Stomach (tissue), 8 donors: ENCODE measurements at regions not wholly inside any gene's neighbourhood (a gene's known extent, or its start where the extent isn't known, plus 50 kb on each side); places are given as distances from the start of the nearest gene placed in this dataset.

Experiments used
- DNase-seq, 2 donors: peaks; one replicate each; pipeline versions ENCODE4 v3.0.0 to v3.0.0-alpha.2; 2013 to 2019
- H3K27ac ChIP-seq, 5 donors: fragments of 200-600 bp in 4 of 5; sonication (generic) in 4 of 5; one replicate each; pipeline ENCODE4 v1.5.1; 2013 to 2019; ENCODE audit warnings: mild to moderate bottlenecking in 1 of 5, moderate library complexity in 1 of 5
- H3K27me3 ChIP-seq, 3 donors: fragments of 200-600 bp; sonication (generic); one replicate each; pipeline ENCODE4 v1.5.1; 2017 to 2019; ENCODE audit warnings: mixed run types in 1 of 3
- H3K36me3 ChIP-seq, 4 donors: fragments of 200-600 bp; sonication (generic); 1 replicate in 3 of 4; 2 replicates in 1 of 4; pipeline ENCODE4 v1.5.1; 2016 to 2019
- H3K4me1 ChIP-seq, 4 donors: fragments of 200-600 bp; sonication (generic); one replicate each; pipeline ENCODE4 v1.5.1; 2016 to 2019
- H3K4me3 ChIP-seq, 4 donors: fragments of 200-600 bp; sonication (generic) in 3 of 4; one replicate each; pipeline ENCODE4 v1.5.1; 2016 to 2019; ENCODE audit warnings: mild to moderate bottlenecking in 1 of 4
- H3K9me3 ChIP-seq, 4 donors: fragments of 200-600 bp; sonication (generic); one replicate each; pipeline ENCODE4 v1.5.1; 2016 to 2019
- EP300 ChIP-seq: sonication (generic); formaldehyde crosslinking; IDR thresholded peaks from one replicate; pipeline ENCODE4 v1.6.1; 2017; ENCODE audit warnings: antibody characterized with exemption
- POLR2A ChIP-seq, 4 donors: fragments of 450-650 bp; IDR thresholded peaks; one replicate each; pipeline ENCODE4 v1.6.1; 2016; ENCODE audit warnings: antibody characterized with exemption in 4 of 4, control low read depth in 2 of 4, mild to moderate bottlenecking in 1 of 4, moderate library complexity in 1 of 4
- POLR2AphosphoS5 ChIP-seq, 3 donors: sonication (generic); formaldehyde crosslinking; IDR thresholded peaks; one replicate each; pipeline ENCODE4 v1.6.1; 2016; ENCODE audit warnings: antibody characterized with exemption in 3 of 3
- WGBS, 5 donors: extraction: QIAGEN DNeasy Blood & Tissue Kit in 3 of 5; methylation state at CpG; one replicate each; pipeline versions ENCODE4 v1.1.5 to v1.1.7; 2013 to 2018; 5-methylcytosine and 5-hydroxymethylcytosine counted together
- intact Hi-C: fragments of 100-400 bp; cut with DNase I; formaldehyde crosslinking; loops from one replicate; pipeline ENCODE4 v1.15.1; 2023; ENCODE audit warnings: low total_unique reads
- TF ChIP-seq, protein P1 (sequence below), 7 experiments: fragments of 450-650 bp in 4 of 7; fragments of 200-600 bp in 3 of 7; sonication (generic) in 3 of 7; IDR thresholded peaks; one replicate each; pipeline ENCODE4 v1.5.1; 2016 to 2019; ENCODE audit warnings: antibody characterized with exemption in 7 of 7, control low read depth in 2 of 7, mild to moderate bottlenecking in 1 of 7
- donor health status: healthy with polysubstance abuse.
- donor health status: Bipolar disorder and iron deficiency.
- donor health status: healthy.

DNA sequence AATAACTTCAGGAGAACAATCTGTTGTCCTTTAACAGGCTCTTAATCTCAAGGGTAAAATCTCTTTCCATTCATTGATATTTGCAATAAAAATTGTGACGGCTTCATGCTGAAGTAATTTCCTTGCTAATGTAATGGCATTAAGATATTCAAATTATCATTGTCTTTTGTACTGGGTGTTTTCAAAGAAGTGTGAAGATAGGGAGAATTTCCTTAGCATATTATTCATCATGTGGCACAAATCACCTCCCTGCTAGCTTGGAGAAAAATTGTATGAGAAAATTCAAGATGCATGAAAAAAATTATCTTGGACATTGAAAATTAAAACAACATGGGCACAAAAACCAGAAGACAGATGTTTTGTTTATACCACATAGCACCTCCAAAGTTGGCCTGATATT lies 63.6 kb upstream of the ARID2 start:
- H3K27me3 ChIP-seq = no peaks in the 10 kb centered on the region
- H3K27ac ChIP-seq = no peak overlapping the region
- peaks cover 0 to 17% (median 10%) of the 10 kb centered on the region in 4 donors for H3K4me1 ChIP-seq
- no peaks in the 10 kb centered on the region for H3K9me3 ChIP-seq
- 49 to 66% (median 59%) methylated on average over 1 of the region's 1 CpG for WGBS, 5 donors
- DNase-seq = no peak
- H3K36me3 ChIP-seq = no peaks in the 10 kb centered on the region
- H3K4me3 ChIP-seq = no peak overlapping the region
- intact Hi-C loops = no loop called here
- TF ChIP-seq EP300 = no peak

DNA sequence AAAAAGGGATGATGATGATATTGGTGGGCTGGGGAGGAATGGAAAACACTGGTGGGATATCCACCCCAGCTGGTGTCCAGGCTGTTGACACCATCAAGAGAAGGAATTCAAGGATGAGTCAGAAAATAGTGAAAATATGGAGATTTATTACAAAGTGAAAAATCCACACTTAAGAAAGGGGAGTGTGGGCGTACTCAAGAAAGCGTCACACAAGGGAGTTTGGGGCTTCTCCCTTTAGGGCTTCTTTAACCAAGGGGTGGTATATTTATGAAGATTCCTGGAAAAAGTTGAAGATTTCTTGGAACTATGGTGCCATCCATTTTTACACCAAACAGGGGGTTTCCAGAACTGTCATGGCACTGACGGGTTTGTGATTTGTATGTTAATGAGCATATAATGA lies 63.1 kb upstream of the ARID2 start:
- Histone ChIP-seq H3K9me3 (no peaks in the 10 kb centered on the region), H3K27ac (no peak overlapping the region), H3K4me3 (no peak overlapping the region), H3K27me3 (no peaks in the 10 kb centered on the region), H3K4me1 (peaks cover 0 to 21% (median 12%) of the 10 kb centered on the region in 4 donors), H3K36me3 (no peaks in the 10 kb centered on the region)
- no peak for DNase-seq
- 85 to 98% (median 96%) methylated on average over 3 of the region's 3 CpGs for WGBS, 5 donors
- intact Hi-C loops = no loop called here
- TF ChIP-seq POLR2A (IDR thresholded peaks at IDR 0.05) (no peak), EP300 (no peak), POLR2AphosphoS5 (IDR thresholded peaks at IDR 0.05) (no peak)
- TF ChIP-seq, protein P1, sequence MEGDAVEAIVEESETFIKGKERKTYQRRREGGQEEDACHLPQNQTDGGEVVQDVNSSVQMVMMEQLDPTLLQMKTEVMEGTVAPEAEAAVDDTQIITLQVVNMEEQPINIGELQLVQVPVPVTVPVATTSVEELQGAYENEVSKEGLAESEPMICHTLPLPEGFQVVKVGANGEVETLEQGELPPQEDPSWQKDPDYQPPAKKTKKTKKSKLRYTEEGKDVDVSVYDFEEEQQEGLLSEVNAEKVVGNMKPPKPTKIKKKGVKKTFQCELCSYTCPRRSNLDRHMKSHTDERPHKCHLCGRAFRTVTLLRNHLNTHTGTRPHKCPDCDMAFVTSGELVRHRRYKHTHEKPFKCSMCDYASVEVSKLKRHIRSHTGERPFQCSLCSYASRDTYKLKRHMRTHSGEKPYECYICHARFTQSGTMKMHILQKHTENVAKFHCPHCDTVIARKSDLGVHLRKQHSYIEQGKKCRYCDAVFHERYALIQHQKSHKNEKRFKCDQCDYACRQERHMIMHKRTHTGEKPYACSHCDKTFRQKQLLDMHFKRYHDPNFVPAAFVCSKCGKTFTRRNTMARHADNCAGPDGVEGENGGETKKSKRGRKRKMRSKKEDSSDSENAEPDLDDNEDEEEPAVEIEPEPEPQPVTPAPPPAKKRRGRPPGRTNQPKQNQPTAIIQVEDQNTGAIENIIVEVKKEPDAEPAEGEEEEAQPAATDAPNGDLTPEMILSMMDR (IDR thresholded peaks at IDR 0.05) = no peak

DNA sequence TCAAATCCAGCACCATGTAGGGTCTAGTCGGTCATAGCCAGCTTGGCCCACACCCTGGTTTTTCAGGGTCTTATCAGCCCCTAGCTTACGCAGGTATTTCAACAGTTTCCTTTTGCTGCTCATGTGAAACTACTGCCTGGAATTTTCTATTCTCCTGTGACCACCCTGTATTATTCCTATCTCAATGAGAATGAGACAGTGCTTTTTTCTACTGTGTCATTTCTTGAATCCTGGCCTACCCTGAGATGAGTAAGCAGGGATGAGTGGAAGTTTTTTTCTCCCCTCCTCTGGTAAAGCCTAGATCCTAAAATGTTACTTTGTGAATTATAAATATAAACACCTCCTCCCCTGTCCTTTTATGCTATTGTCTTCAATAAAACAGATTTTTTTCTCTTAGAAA lies 62.7 kb upstream of the ARID2 start:
- DNase-seq = no peak
- H3K27me3 ChIP-seq = no peaks in the 10 kb centered on the region
- H3K36me3 ChIP-seq = no peaks in the 10 kb centered on the region
- H3K27ac ChIP-seq = no peak overlapping the region
- peaks cover 0 to 21% (median 12%) of the 10 kb centered on the region in 4 donors for H3K4me1 ChIP-seq
- H3K9me3 ChIP-seq = no peaks in the 10 kb centered on the region
- TF ChIP-seq POLR2AphosphoS5 (IDR thresholded peaks at IDR 0.05) (no peak), EP300 (no peak), POLR2A (IDR thresholded peaks at IDR 0.05) (no peak)
- TF ChIP-seq, protein P1 (IDR thresholded peaks at IDR 0.05) = no peak
- intact Hi-C loops = no loop called here
- no peak overlapping the region for H3K4me3 ChIP-seq
- WGBS, 5 donors = 83 to 100% (median 91%) methylated on average over 2 of the region's 2 CpGs

DNA sequence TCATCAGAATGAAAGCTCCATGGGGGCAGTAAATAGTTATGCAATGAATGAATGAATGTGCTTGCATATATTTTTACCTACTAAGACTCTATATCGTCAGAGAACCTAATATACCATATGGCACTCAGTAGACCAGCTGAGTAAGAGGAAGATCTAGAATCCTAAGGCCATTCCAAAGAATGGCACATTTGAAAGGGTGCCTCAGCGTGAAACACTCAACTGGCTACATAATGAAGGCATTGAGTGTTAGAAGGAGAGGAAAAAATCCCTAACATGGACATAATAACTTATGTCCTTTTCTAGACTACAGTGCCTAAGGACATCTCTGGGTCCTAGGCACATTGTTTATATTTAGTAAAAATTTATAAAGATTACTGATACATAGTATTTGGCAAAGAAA lies 61.7 kb upstream of the ARID2 start:
- Histone ChIP-seq H3K9me3 (no peaks in the 10 kb centered on the region), H3K4me1 (peaks cover 0 to 21% (median 12%) of the 10 kb centered on the region in 4 donors), H3K4me3 (no peak overlapping the region), H3K27me3 (no peaks in the 10 kb centered on the region), H3K27ac (no peak overlapping the region), H3K36me3 (no peaks in the 10 kb centered on the region)
- 89 to 93% (median 92%) methylated on average over 2 of the region's 2 CpGs for WGBS, 5 donors
- DNase-seq = no peak
- no peak for TF ChIP-seq POLR2AphosphoS5 (IDR thresholded peaks at IDR 0.05)
- TF ChIP-seq, protein P1 (IDR thresholded peaks at IDR 0.05) = no peak
- no peak for TF ChIP-seq POLR2A (IDR thresholded peaks at IDR 0.05)
- TF ChIP-seq EP300 = no peak
- intact Hi-C loops = no loop called here

DNA sequence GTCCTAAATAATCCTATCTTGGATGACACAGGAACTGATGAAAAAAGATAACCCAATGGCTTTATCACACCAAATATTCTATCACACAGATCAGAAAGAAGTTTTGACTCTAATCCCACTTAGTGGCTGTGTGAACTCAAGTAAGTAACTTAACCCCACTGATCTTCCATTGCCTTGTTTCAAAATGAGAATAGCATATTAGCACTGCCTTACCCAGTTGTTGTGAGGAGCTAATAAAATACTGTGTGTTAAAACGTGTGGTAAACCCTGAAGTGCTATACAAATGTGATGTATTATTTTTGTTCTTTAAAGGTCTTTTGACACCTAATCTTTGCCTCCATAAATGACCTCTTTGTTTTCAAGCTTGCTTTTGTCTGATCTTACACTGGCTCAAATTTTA lies 60.9 kb upstream of the ARID2 start:
- no peaks in the 10 kb centered on the region for H3K36me3 ChIP-seq
- 5 to 20% (median 12%) methylated on average over 1 of the region's 1 CpG for WGBS, 5 donors
- no peak overlapping the region for H3K4me3 ChIP-seq
- H3K9me3 ChIP-seq = no peaks in the 10 kb centered on the region
- H3K4me1 ChIP-seq = peaks cover 0 to 21% (median 12%) of the 10 kb centered on the region in 4 donors
- H3K27ac ChIP-seq = peak overlapping the region in 3 of 5 donors; percentile 28 to 54 (median 33)
- DNase-seq = no peak
- TF ChIP-seq EP300 = no peak
- TF ChIP-seq POLR2AphosphoS5 (IDR thresholded peaks at IDR 0.05) = no peak
- no peak for TF ChIP-seq POLR2A (IDR thresholded peaks at IDR 0.05)
- TF ChIP-seq, protein P1 (IDR thresholded peaks at IDR 0.05) = no peak
- H3K27me3 ChIP-seq = no peaks in the 10 kb centered on the region
- intact Hi-C loops = no loop called here
